GM23248 (cell line): ENCODE measurements at regions not wholly inside any gene's neighbourhood (a gene's known extent, or its start where the extent isn't known, plus 50 kb on each side); places are given as distances from the start of the nearest gene placed in this dataset.

Source experiments
- EZH2 ChIP-seq: fragments of 200-600 bp; sonication (generic); IDR thresholded peaks from 2 replicates; pipeline ENCODE4 v1.6.1; 2018; ENCODE audit warnings: antibody characterized with exemption, mild to moderate bottlenecking; ENCODE audit not compliant: insufficient read depth, poor library complexity, severe bottlenecking
- EZH2phosphoT487 ChIP-seq: fragments of 200-600 bp; sonication (generic); IDR thresholded peaks from 2 replicates; pipeline ENCODE4 v1.6.1; 2018; ENCODE audit warnings: antibody characterized with exemption, moderate library complexity, mild to moderate bottlenecking, low read depth; ENCODE audit not compliant: insufficient read depth

GRCh38 chr3:55166576-55167555 is 239.0 kb upstream of the LRTM1 start:
- no peak for TF ChIP-seq EZH2phosphoT487
- no peak for TF ChIP-seq EZH2
